ENCODE measurements at regions not wholly inside any gene's neighbourhood (a gene's known extent, or its start where the extent isn't known, plus 50 kb on each side); places are given as distances from the start of the nearest gene placed in this dataset.

- H3K36me3 Mint-ChIP-seq (ENCODE audit: low read depth), result no peaks in the 10 kb centered on the region
- no peak overlapping the region for H3K27ac Mint-ChIP-seq
- no peak for TF ChIP-seq CTCF (IDR thresholded peaks at IDR 0.05; ENCODE audit: unreplicated experiment in 3 of 3)
- peaks cover 29% of the 10 kb centered on the region for H3K4me1 Mint-ChIP-seq
- H3K9me3 Mint-ChIP-seq, result no peaks in the 10 kb centered on the region
- H3K27me3 Mint-ChIP-seq (ENCODE audit: low read depth), result peaks cover 9% of the 10 kb centered on the region
- H3K4me3 Mint-ChIP-seq, result no peak overlapping the region
These were observed 55.8 kb upstream of the WASF3 start for GRCh38 chr13:26501641-26502040.

GRCh38 chr13:26502826-26503225, 54.7 kb upstream of the WASF3 start:
- Mint-ChIP-seq H3K27me3 (ENCODE audit: low read depth) (peaks cover 9% of the 10 kb centered on the region), H3K36me3 (ENCODE audit: low read depth) (no peaks in the 10 kb centered on the region), H3K4me3 (no peak overlapping the region), H3K27ac (no peak overlapping the region), H3K9me3 (no peaks in the 10 kb centered on the region), H3K4me1 (peaks cover 17% of the 10 kb centered on the region)
- TF ChIP-seq CTCF (IDR thresholded peaks at IDR 0.05; ENCODE audit: unreplicated experiment in 3 of 3), result no peak

DNA sequence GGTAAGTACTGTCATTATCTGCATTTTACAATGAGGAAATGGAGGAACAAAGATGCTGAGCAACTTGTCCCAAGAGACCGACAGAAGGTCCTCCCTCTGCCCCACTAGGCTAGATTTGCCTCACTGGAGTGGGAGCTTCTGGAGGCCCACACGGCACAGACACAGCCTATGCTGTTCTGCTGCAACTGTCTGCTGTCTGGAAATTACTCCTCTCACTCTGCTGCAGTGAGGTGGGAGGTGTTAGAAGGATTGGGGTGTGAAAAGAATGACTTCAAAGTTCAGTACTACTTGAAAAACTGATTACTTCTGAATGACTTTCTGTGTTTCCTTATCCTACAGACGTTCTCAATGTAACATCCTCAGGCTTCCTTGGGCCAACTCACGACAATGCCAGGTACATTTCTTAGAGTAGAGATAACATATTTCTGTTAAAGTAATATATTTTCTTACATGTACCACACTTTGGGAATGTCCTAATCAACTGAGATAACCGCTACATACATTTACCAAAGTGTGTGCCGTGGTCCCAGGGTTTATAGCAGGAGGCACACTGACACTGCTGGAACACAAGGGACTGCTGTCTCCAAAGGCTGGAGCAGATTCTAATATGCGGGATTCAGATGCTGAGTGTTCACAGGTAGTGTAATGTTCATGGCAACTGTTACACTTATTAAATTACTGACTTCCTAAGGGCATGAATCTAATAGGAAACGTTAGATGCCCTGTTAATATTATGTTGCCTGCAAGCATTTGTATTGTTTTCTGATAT, 53.5 kb upstream of the WASF3 start:
- H3K4me1 Mint-ChIP-seq, result peaks cover 6% of the 10 kb centered on the region
- peaks cover 5% of the 10 kb centered on the region for H3K9me3 Mint-ChIP-seq
- H3K27ac Mint-ChIP-seq, result no peak overlapping the region
- no peak overlapping the region for H3K4me3 Mint-ChIP-seq
- TF ChIP-seq CTCF (IDR thresholded peaks at IDR 0.05; ENCODE audit: unreplicated experiment in 3 of 3), result no peak
- peaks cover 9% of the 10 kb centered on the region for H3K27me3 Mint-ChIP-seq (ENCODE audit: low read depth)
- no peaks in the 10 kb centered on the region for H3K36me3 Mint-ChIP-seq (ENCODE audit: low read depth)

All from nephron (organoid).